Natural killer cell (primary cell): ENCODE measurements at regions not wholly inside any gene's neighbourhood (a gene's known extent, or its start where the extent isn't known, plus 50 kb on each side); places are given as distances from the start of the nearest gene placed in this dataset.
A peak's percentile ranks its signal among the peaks of the same experiment; 100 is the strongest.

ENCODE experiments used
- ATAC-seq, 3 donors: fragments of 150-1000 bp in 2 of 3; fragments of 200-7000 bp in 1 of 3; cut with Tn5 transposase; 1 replicate in 1 of 3; 2 replicates in 2 of 3; pipeline ENCODE4 v1.10.0; 2021; ENCODE audit warnings: mild to moderate bottlenecking in 2 of 3, moderate library complexity in 2 of 3
- DNase-seq, 2 donors: peaks; one replicate each; pipeline versions ENCODE4 v3.0.0 to v3.0.0-alpha.2; 2013 to 2021; ENCODE audit warnings: mixed read lengths in 1 of 2
- H3K27ac ChIP-seq: one replicate; pipeline ENCODE4 v1.5.1; 2013; ENCODE audit warnings: mild to moderate bottlenecking, low read length
- H3K27me3 ChIP-seq: one replicate; pipeline ENCODE4 v1.6.1; 2013; ENCODE audit warnings: low read length; ENCODE audit not compliant: control insufficient read depth, insufficient read depth
- H3K36me3 ChIP-seq: one replicate; pipeline ENCODE4 v1.6.1; 2013; ENCODE audit warnings: low read length; ENCODE audit not compliant: control insufficient read depth, insufficient read depth
- H3K4me1 ChIP-seq: one replicate; pipeline ENCODE4 v1.6.1; 2013; ENCODE audit warnings: low read length; ENCODE audit not compliant: control insufficient read depth, insufficient read depth
- H3K4me3 ChIP-seq: one replicate; pipeline ENCODE4 v1.5.1; 2013; ENCODE audit warnings: low read length
- H3K9me3 ChIP-seq: one replicate; pipeline ENCODE4 v1.6.1; 2013; ENCODE audit warnings: low read length; ENCODE audit not compliant: control insufficient read depth, insufficient read depth
- H3K27ac Mint-ChIP-seq, 2 donors: one replicate each; pipeline ENCODE4 v1.8.0; 2022; ENCODE audit warnings: mild to moderate bottlenecking in 2 of 2, mixed read lengths in 2 of 2, moderate library complexity in 1 of 2
- H3K27me3 Mint-ChIP-seq, 2 donors: one replicate each; pipeline ENCODE4 v1.8.0; 2022; ENCODE audit warnings: low read depth in 2 of 2, mixed read lengths in 2 of 2
- H3K36me3 Mint-ChIP-seq: one replicate; pipeline ENCODE4 v1.8.0; 2022; ENCODE audit warnings: mixed read lengths
- H3K4me1 Mint-ChIP-seq, 2 donors: one replicate each; pipeline ENCODE4 v1.8.0; 2022; ENCODE audit warnings: mixed read lengths in 2 of 2
- H3K4me3 Mint-ChIP-seq: one replicate; pipeline ENCODE4 v1.8.0; 2022; ENCODE audit warnings: mild to moderate bottlenecking, moderate library complexity, mixed read lengths
- H3K9me3 Mint-ChIP-seq, 2 donors: one replicate each; pipeline ENCODE4 v1.8.0; 2022; ENCODE audit warnings: mixed read lengths in 2 of 2
- CTCF ChIP-seq: fragments of 200-600 bp; IDR thresholded peaks from one replicate; pipeline ENCODE4 v1.8.0; 2022; ENCODE audit warnings: antibody characterized with exemption
- WGBS: methylation state at CpG from one replicate; pipeline ENCODE4 v1.1.7; 2013; ENCODE audit warnings: missing lambda C conversion rate; ENCODE audit not compliant: insufficient coverage; 5-methylcytosine and 5-hydroxymethylcytosine counted together
- intact Hi-C: fragments of 100-400 bp; cut with micrococcal nuclease; formaldehyde crosslinking; loops from one replicate; pipeline ENCODE4 v1.14.2; 2022

DNA sequence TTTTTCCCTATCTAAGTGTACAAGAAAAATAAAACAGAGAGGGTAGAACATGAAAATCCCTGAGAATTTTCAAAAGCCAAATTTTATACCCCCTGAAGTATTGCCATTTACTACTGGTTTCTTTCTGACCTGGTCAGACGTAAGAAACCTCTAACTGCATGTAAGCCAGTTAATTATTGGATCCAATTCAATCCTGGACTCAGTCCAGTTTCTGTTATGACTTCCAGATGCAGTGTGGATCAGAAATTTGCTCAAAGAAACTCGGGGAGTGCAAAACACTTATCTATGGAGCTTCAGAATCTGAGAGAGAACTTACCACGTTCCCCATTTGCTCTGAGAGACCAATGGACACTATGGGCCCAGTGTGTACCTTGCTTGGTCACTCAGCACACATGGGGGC, 383.5 kb downstream of the KLHL4 start:
- no peak overlapping the region for H3K27ac Mint-ChIP-seq
- no peaks in the 10 kb centered on the region for H3K9me3 ChIP-seq
- peak overlapping the region; percentile 37 for H3K4me3 Mint-ChIP-seq
- no peaks in the 10 kb centered on the region for H3K27me3 Mint-ChIP-seq
- peaks cover 0 to 7% of the 10 kb centered on the region in 2 donors for H3K4me1 Mint-ChIP-seq
- H3K4me3 ChIP-seq = no peak overlapping the region
- no peaks in the 10 kb centered on the region for H3K36me3 ChIP-seq
- no peak for TF ChIP-seq CTCF
- H3K27me3 ChIP-seq = no peaks in the 10 kb centered on the region
- H3K36me3 Mint-ChIP-seq = no peaks in the 10 kb centered on the region
- intact Hi-C loops = no loop called here
- 84% methylated on average over 3 of the region's 3 CpGs for WGBS
- H3K27ac ChIP-seq = no peak overlapping the region
- ATAC-seq = no peak
- no peaks in the 10 kb centered on the region for H3K4me1 ChIP-seq
- no peaks in the 10 kb centered on the region for H3K9me3 Mint-ChIP-seq
- DNase-seq = no peak

DNA sequence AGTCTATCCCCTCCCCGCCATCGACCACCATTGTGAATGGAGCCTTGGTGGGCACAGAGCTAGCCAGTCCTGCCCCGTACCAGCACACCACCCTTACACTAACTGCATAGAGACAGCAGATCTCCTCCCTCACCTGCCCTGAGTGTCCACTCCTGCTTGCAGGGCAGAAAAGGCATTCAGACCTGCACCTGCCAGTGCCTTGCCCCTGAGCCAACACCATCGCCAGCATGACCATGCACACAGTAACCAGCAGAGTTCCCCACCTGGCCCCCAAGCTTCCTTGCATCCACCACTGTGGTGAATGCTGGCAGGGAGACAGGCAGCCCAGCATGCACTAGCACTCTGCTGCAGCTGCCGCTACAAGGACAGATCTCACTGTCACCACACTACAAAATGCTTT, 397.1 kb downstream of the KLHL4 start:
- H3K4me1 Mint-ChIP-seq = no peaks in the 10 kb centered on the region
- H3K9me3 Mint-ChIP-seq = peaks cover 3 to 8% of the 10 kb centered on the region in 2 donors
- H3K27ac Mint-ChIP-seq = no peak overlapping the region
- intact Hi-C loops = no loop called here
- no peaks in the 10 kb centered on the region for H3K27me3 ChIP-seq
- H3K36me3 Mint-ChIP-seq = no peaks in the 10 kb centered on the region
- H3K36me3 ChIP-seq = no peaks in the 10 kb centered on the region
- H3K4me1 ChIP-seq = no peaks in the 10 kb centered on the region
- no peak overlapping the region for H3K27ac ChIP-seq
- H3K4me3 ChIP-seq = no peak overlapping the region
- no peaks in the 10 kb centered on the region for H3K27me3 Mint-ChIP-seq
- H3K4me3 Mint-ChIP-seq = no peak overlapping the region
- H3K9me3 ChIP-seq = no peaks in the 10 kb centered on the region
- TF ChIP-seq CTCF = no peak
- DNase-seq (no peak), ATAC-seq (no peak)
- 94% methylated on average over 4 of the region's 5 CpGs for WGBS

- Mint-ChIP-seq H3K27me3 (peaks cover 0 to 10% of the 10 kb centered on the region in 2 donors), H3K4me1 (no peaks in the 10 kb centered on the region), H3K27ac (no peak overlapping the region), H3K4me3 (no peak overlapping the region), H3K36me3 (no peaks in the 10 kb centered on the region), H3K9me3 (peaks cover 0 to 17% of the 10 kb centered on the region in 2 donors)
- Histone ChIP-seq H3K4me1 (no peaks in the 10 kb centered on the region), H3K27ac (no peak overlapping the region), H3K36me3 (no peaks in the 10 kb centered on the region), H3K4me3 (no peak overlapping the region), H3K27me3 (no peaks in the 10 kb centered on the region), H3K9me3 (peaks cover 3% of the 10 kb centered on the region)
- WGBS = 83% methylated on average over 2 of the region's 3 CpGs
- TF ChIP-seq CTCF = no peak
- ATAC-seq = no peak
- intact Hi-C loops = no loop called here
- DNase-seq = no peak
Measured at GRCh38 chrX:87924619-87925018, 407.0 kb downstream of the KLHL4 start.

GRCh38 chrX:87941841-87942240, 424.2 kb downstream of the KLHL4 start:
- Mint-ChIP-seq H3K27me3 (no peaks in the 10 kb centered on the region), H3K36me3 (no peaks in the 10 kb centered on the region), H3K9me3 (peaks cover 0 to 3% of the 10 kb centered on the region in 2 donors), H3K4me3 (no peak overlapping the region), H3K4me1 (no peaks in the 10 kb centered on the region), H3K27ac (no peak overlapping the region)
- H3K36me3 ChIP-seq = no peaks in the 10 kb centered on the region
- ATAC-seq (no peak), DNase-seq (no peak)
- 39% methylated on average over 5 of the region's 7 CpGs for WGBS
- H3K9me3 ChIP-seq = no peaks in the 10 kb centered on the region
- no peaks in the 10 kb centered on the region for H3K27me3 ChIP-seq
- no peak overlapping the region for H3K4me3 ChIP-seq
- intact Hi-C loops = no loop called here
- no peak for TF ChIP-seq CTCF
- H3K27ac ChIP-seq = no peak overlapping the region
- H3K4me1 ChIP-seq = no peaks in the 10 kb centered on the region
